HL-60 (cell line): ENCODE measurements at regions not wholly inside any gene's neighbourhood (a gene's known extent, or its start where the extent isn't known, plus 50 kb on each side); places are given as distances from the start of the nearest gene placed in this dataset.

Source experiments
- DNase-seq, 2 experiments: peaks; one replicate each; pipeline ENCODE4 v3.0.0-alpha.2; 2010 to 2020; ENCODE audit warnings: low read depth in 1 of 2, low spot score in 1 of 2
- H3K27ac ChIP-seq: fragments of 250-450 bp; sonication (Bioruptor Pico); replicated peaks from 2 replicates; pipeline ENCODE4 v1.5.1; 2020; ENCODE audit warnings: mild to moderate bottlenecking, moderate library complexity
- H3K27me3 ChIP-seq: fragments of 250-450 bp; sonication (Bioruptor Pico); 2 replicates; pipeline ENCODE4 v1.5.1; 2021; ENCODE audit warnings: mild to moderate bottlenecking, moderate library complexity; ENCODE audit not compliant: insufficient read depth, poor library complexity, severe bottlenecking
- H3K4me3 ChIP-seq: replicated peaks from 2 replicates; pipeline ENCODE4 v1.5.1; 2011; ENCODE audit warnings: mild to moderate bottlenecking, control low read depth, low read length; ENCODE audit not compliant: insufficient read depth
- GABPA ChIP-seq: IDR thresholded peaks from 2 replicates; pipeline ENCODE4 v1.6.1; 2012; ENCODE audit warnings: low read depth
- POLR2AphosphoS5 ChIP-seq: IDR thresholded peaks from 2 replicates; pipeline ENCODE4 v1.6.1; 2012; ENCODE audit warnings: low read depth
- REST ChIP-seq: IDR thresholded peaks from 2 replicates; pipeline ENCODE4 v1.6.1; 2012; ENCODE audit warnings: low read depth; ENCODE audit not compliant: insufficient replicate concordance
- SPI1 ChIP-seq: IDR thresholded peaks from 2 replicates; pipeline ENCODE4 v1.6.1; 2012; ENCODE audit warnings: low read depth, mild to moderate bottlenecking, borderline replicate concordance
- TF ChIP-seq, protein P1 (sequence below): IDR thresholded peaks from one replicate; pipeline ENCODE4 v1.5.1; 2011; ENCODE audit warnings: low read length, control low read depth, inconsistent platforms; ENCODE audit not compliant: insufficient read depth

DNA sequence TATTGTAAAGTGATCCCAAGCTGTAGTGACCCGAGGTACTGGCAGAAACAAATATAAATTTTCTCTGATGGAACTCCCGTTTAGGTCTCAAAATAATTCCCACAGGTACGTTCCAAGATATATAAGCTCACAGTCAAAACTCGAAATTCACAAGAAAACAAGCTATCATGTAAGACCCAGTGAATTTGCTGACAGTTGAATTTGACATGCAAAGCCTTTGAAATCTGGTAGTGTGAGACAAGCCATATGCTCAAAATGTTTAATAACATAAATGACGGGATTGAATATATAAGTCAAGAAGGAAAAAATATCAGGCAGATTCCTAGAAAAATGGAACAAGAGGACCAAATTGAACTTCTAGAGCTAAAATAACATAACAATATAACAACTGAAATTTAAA lies 252.8 kb downstream of the TMA16 start:
- Histone ChIP-seq H3K4me3 (no peak overlapping the region), H3K27ac (no peak overlapping the region), H3K27me3 (no peaks in the 10 kb centered on the region)
- TF ChIP-seq GABPA (no peak), REST (no peak), SPI1 (no peak), POLR2AphosphoS5 (no peak)
- TF ChIP-seq, protein P1, sequence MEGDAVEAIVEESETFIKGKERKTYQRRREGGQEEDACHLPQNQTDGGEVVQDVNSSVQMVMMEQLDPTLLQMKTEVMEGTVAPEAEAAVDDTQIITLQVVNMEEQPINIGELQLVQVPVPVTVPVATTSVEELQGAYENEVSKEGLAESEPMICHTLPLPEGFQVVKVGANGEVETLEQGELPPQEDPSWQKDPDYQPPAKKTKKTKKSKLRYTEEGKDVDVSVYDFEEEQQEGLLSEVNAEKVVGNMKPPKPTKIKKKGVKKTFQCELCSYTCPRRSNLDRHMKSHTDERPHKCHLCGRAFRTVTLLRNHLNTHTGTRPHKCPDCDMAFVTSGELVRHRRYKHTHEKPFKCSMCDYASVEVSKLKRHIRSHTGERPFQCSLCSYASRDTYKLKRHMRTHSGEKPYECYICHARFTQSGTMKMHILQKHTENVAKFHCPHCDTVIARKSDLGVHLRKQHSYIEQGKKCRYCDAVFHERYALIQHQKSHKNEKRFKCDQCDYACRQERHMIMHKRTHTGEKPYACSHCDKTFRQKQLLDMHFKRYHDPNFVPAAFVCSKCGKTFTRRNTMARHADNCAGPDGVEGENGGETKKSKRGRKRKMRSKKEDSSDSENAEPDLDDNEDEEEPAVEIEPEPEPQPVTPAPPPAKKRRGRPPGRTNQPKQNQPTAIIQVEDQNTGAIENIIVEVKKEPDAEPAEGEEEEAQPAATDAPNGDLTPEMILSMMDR = no peak
- no peak for DNase-seq

DNA sequence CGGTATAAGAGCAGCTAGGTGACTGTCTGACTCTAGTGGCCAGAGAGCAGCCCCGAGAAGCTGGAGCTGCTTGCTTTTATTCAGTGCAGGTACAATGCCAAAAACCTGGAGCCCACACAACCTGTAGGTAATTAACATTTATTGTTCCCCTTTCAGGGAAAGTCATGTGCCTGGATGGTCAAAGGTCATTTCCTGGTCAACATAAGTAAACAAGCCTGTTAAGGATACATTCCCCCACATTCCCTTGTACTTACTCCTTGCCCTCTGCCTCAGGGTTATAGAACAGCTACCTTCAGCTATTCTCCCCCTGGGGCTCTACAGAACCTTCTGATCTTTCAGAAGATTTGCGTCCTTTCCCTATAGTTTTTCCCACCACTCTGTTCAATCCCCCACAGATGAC lies 253.4 kb downstream of the TMA16 start:
- Histone ChIP-seq H3K4me3 (no peak overlapping the region), H3K27me3 (no peaks in the 10 kb centered on the region), H3K27ac (no peak overlapping the region)
- TF ChIP-seq POLR2AphosphoS5 = no peak
- TF ChIP-seq REST = no peak
- TF ChIP-seq SPI1 = no peak
- TF ChIP-seq, protein P1 = no peak
- no peak for TF ChIP-seq GABPA
- no peak for DNase-seq

DNA sequence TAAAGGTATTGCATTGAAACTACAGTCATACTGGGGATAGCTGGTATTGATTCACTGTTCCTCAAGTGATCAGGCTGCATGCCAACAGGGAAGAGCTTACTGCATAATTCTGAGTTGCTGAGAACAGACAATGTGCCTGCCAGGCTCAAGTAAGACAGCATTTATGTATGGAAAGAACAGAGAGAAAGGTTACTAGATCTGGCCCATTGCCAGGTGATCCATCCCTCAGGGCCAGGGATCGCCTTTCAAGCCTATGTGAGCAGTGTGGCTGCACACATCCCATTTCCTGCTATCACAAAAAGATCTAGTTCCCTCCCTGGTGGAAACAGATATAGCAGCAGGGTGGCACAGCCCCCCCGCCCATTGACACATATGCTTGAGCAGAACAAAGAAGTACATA lies 254.0 kb downstream of the TMA16 start:
- no peak overlapping the region for H3K4me3 ChIP-seq
- no peaks in the 10 kb centered on the region for H3K27me3 ChIP-seq
- TF ChIP-seq, protein P1 = no peak
- TF ChIP-seq POLR2AphosphoS5 (no peak), GABPA (no peak), SPI1 (no peak), REST (no peak)
- DNase-seq = no peak
- no peak overlapping the region for H3K27ac ChIP-seq
